Fibroblast of skin of right quadriceps (primary cell): ENCODE measurements at regions not wholly inside any gene's neighbourhood (a gene's known extent, or its start where the extent isn't known, plus 50 kb on each side); places are given as distances from the start of the nearest gene placed in this dataset.
"Not testable (repeated sequence)": the region's sequence is repeated elsewhere in the genome, so short reads cannot be mapped to it uniquely, and the experiment has no call there.

Experiments used
- DNase-seq: peaks from one replicate; pipeline ENCODE4 v3.0.0-alpha.2; 2013

GRCh38 chr5:136453986-136454758 is 88.8 kb upstream of the TRPC7 start:
- no peak for DNase-seq

GRCh38 chr5:136453199-136453598 is 87.9 kb upstream of the TRPC7 start:
- DNase-seq = no peak

- DNase-seq = not testable (repeated sequence)
Measured at GRCh38 chr5:136447576-136447975, 82.2 kb upstream of the TRPC7 start.

DNA sequence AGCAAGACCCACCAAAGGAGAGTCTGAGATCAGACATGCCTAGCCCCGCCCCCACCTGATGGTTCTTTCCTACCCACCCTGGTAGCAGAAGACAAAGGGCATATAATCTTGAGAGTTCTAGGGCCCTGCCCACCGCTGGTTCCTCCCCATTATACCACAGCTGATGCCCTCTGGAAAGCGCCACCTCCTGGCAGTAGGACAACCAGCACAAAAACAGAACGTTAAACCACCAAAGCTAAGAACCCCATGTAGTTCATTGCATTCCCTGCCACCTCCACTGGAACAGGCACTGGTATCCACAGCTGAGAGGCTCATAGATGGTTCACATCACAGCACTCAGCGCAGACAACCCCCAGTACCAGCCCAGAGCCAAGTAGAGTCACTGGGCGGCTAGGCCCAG is 81.2 kb upstream of the TRPC7 start:
- no peak for DNase-seq

DNA sequence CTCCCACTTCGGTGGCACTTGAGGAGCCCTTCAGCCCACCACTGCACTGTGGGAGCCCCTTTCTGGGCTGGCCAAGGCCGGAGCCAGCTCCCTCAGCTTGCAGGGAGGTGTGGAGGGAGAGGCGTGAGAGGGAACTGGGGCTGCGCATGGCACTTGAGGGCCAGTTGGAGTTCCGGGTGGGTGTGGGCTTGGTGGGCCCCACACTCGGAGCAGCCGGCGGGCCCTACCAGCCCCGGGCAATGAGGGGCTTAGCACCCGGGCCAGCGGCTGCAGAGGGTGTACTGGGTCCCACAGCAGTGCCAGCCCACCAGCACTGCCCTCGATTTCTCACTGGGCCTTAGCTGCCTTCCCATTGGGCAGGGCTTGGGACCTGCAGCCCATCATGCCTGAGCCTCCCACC is 78.8 kb upstream of the TRPC7 start:
- not testable (repeated sequence) for DNase-seq

- DNase-seq = no peak
Measured at GRCh38 chr5:136439367-136439766, 74.0 kb upstream of the TRPC7 start.

GRCh38 chr5:136435946-136436543 is 70.7 kb upstream of the TRPC7 start:
- no peak for DNase-seq

GRCh38 chr5:136434795-136435194 is 69.5 kb upstream of the TRPC7 start:
- no peak for DNase-seq

DNA sequence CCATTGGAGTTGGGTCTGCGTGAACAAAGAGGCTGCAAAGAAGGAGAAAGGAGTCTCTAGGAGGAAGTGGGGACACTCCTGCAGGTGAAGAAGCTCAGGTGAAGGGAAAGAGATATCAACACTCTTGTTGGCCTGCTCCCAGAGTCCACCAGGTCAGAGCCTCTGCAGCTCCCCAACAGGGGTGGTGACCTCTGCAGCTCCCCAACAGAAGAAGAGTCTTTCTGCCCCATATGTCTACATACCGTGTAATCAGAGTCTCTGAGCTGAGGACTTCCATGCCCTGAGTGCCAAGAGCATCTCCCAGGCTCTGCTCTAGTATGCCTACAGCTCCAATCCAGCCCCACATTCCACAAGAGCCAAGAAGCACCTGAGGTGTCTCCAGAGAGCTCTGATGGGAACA is 67.4 kb upstream of the TRPC7 start:
- DNase-seq = no peak

DNA sequence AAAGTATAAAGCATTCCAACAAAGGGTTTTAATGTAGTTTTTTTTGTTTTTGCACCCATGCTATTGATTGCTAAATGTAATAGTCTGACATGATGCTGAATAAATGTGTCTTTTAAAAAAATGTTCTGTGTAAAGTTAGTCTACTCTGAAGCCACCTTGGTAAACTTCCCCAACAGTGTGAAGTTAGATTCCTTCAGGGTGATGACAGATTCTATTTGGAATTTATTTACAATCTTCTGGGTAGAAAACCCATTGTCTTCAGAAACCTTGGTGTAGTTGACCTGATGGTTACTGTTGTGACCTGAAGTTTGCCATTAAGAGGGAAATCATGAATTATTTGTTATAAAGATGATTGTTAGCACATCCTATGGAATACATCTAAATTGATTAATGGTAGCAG is 64.7 kb upstream of the TRPC7 start:
- DNase-seq = no peak

GRCh38 chr5:136427426-136427825 is 62.1 kb upstream of the TRPC7 start:
- no peak for DNase-seq

DNA sequence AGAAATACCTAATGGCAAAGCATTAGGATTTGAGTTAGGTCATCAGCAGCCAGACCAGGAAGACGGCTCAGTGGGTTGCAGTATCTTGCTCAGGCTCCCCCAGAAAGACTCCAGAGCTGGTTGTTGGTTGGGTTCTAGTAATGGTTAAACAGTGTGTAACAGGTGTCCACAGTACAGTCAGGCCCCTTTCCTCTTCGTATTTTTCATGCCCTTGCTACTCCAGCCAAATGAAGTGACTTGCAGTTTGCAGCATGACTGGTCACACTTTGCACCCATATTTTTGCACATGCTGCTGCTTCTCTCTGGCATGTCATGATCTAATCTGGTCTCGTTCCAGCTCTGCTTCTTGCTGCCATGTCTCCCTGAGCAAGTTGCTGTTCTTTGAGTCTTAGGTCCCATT is 60.6 kb upstream of the TRPC7 start:
- DNase-seq = no peak

DNA sequence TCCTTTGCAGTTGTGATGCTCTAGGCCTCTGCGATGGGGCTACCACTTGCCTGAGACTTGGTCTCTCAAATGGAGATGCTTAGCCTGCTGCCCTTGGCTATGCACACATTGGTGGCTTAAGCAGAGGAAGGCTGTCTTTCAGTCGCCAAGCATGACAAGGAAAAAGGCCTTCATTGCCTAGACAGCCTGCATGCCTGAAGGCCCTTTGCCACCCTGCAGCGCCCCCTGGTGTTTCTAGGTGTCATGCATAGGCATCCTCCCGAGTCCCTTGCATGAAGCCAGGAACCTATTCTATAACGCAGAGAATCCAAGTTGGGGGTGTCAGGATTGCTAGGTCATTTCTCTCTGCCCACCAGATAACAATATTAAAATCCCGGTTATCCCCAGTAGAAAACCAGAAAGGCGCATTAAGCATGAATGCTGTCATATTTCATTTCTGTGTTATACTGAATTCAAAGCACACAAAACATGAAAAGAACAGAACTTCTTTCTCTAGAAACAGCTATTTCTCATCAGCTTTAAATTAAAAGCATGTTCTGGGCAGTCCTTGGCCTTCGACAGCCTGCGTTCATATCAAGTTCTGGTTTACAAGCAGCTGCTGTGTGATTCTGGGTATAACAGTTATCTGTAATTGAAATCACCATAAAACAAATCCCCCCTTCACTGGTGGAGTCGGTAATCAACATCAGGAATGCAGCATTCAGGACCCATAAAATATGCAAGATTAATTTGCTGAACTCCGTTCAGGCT is 59.7 kb upstream of the TRPC7 start:
- peak; percentile 44 for DNase-seq

DNA sequence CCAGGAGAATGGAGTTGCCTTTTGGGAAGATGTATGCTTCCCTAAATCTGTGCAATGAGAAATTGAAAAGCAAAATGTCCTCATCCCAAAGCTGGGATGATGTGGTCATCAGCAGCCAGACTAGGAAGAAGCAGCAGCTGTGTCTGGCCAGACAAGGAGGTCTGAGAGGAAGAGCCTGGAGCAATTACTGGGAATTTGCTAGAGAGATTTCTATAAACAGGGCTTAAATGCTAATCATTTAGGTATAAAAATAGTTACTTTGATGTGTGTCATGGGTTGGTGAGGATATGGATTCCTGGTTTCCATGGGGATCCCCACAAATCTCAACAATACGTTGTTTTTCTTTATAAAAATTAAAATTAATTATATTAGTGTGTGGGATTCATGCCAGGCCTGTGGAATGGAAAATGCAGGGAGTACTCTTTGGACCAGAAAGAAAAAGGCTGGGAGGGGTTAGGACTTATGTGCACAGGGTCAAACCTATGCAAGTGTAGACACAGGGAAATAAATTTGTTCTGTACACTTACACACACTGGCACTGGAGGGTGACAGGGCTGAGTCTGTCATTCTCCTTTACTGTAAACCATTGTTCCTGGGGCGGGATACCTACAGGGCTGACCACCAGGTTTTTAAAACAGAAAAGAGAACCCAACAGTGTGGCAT is 58.7 kb upstream of the TRPC7 start:
- DNase-seq = no peak

DNA sequence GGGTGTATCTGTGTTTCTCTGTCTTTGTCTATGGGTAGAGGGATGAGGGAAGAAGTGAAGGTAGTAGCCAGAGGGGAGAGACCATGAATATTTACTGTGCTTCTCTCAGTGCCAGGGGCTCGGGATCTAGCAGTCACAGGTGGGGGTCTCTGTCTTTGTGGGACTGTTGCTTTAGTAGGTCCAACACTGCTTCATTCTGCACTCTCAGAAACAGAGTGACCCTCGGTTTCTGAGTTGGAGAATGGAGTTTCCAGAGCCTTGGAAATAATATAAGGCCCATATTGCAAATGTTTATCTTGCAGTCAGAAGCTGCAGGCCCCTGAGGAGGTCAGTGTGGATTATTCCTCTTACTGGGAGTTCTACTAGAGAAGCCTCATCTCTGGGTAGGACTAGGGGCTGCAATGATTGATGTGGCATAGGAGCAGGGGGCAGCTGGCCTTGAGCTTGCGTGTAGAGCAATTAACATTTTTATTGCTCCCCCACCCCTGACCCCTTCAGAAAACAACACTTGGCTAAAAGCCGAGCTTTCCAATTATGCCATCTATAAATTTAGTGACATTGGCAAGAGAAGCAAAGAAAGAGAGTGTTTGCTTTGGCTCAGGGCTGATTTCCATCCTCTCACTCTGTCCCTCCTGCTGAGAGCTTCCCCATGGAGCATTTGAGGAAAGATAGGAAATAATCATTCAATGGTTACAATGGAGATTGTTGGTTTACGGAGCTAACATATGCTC is 55.0 kb upstream of the TRPC7 start:
- no peak for DNase-seq

DNA sequence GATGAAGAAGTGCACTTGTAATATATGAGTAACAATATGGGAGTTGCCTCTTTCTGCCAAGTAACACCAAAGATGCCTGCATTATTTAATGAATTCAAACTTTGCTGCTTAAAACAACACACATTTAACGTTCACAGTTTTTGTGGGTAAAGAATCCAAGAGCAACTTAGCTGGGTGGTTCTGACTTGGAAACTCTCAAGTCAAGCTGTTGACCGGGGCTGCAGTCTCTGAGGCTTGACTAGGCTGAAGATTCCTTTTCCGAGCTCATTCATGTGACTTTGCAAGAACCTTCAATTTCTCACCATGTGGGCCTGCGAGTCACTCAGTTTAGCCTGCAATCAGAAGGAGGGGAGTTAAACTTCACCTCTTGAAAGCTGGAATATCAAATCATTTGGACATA is 53.0 kb upstream of the TRPC7 start:
- no peak for DNase-seq
